HG03196 (cell line): ENCODE measurements at regions not wholly inside any gene's neighbourhood (a gene's known extent, or its start where the extent isn't known, plus 50 kb on each side); places are given as distances from the start of the nearest gene placed in this dataset.

Experiments
- ATAC-seq: cut with Tn5 transposase; IDR thresholded peaks from one replicate; pipeline ENCODE4 v1.9.1; 2021; ENCODE audit not compliant: unreplicated experiment

DNA sequence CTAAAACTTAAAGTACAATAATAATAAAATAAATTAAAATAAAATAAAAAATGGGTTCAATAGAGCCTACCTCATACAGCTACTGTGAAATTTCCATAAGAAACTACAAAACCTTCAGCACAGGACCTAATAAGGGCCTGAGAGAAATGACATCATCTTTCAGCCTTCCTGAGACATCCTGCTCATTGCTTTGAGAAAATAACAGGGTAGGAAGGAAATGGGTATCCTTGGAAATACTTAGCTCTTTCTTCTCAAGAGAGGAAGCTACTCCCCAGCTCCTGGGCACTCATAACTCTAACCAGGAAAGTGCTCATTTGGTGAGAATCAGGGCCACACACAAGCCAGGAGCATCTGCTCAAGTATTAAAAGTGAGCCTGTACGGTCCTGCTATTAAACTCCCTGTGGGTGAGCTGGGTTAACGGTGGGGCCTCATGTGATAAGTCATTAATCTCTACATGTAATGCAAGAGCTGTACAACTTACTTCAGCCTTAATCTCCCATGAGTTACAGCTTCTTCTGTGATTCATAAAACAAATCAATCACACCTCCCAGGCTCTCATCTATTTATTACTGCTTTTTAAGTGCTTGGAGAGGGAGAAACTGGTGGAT, 141.4 kb downstream of the MAFB start:
- no peak for ATAC-seq

DNA sequence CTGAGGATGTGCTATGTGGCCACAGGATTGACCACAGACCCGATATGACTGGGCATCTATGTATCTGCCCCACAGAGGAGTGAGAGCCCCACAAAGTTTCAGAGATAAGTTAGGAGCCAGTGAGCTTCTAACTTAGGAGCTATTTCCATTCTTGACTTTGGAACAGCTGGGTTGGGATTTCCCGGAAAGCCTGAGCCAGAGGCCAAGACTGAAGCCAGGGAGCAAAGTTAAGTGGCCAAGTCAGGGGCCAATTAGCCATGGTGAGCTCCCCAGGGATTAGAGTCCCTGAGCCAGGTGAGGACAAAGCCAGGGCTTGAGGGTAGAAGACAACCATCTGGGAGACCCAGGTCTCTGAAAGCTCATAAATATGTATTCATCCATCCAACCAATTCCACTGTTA, 143.6 kb downstream of the MAFB start:
- no peak for ATAC-seq

- ATAC-seq: no peak
These were observed 147.0 kb downstream of the MAFB start for GRCh38 chr20:40542065-40542464.

DNA sequence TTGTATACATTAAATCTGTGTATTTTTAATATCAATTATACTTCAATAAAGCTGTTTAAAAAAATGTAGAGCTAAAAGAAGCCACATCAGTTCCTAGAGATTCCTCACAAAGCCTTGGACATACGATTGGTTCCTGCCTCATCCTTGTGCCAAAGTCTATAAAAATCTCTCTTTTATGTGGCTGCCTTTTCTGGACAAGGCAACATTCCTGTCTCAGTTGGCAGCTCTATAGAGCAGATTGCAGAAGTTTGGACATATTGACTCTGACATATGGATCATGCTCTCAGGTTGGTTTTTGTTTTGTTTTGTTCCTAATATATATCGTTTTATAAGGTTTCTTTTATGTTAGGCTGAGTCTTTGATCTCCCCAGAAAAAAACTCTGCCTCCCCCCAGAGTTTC, 148.9 kb downstream of the MAFB start:
- no peak for ATAC-seq

DNA sequence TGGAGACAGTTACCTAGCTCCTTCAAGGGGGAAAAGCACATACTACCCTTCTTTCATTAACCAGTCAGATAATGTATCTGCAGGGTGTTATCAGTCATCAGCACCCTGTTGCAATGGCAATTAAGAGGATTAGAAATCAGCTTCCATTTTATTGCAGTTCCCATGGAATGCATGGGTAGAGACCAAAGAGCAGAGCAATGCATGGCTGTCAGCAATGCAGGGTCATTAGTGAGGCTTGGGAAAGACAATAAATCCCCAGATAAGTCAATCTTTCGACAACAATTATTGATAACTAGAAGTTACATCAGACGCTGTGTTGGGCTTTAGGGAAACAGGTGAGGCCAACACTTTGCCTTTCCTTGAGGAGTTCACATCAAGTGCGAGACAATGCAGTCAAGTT, 150.9 kb downstream of the MAFB start:
- no peak for ATAC-seq

DNA sequence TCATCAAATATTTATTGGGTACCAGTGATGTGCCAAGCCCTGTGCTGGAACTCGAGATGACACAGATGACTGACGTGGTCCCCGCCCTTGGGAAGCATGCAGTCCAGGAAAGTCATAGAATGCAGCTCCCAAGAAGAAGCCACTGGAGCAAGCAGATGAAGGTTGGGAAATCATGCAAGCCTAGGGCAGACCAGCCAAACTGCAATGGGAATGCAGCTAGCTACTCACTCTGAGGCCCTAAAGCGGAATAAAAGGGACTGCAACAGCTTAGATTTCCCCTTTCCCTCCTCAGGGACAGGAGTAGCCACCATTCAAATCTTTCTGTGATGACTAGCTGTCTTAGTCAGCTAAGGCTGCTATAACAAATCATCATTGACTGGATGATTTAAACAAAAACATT, 152.2 kb downstream of the MAFB start:
- no peak for ATAC-seq

DNA sequence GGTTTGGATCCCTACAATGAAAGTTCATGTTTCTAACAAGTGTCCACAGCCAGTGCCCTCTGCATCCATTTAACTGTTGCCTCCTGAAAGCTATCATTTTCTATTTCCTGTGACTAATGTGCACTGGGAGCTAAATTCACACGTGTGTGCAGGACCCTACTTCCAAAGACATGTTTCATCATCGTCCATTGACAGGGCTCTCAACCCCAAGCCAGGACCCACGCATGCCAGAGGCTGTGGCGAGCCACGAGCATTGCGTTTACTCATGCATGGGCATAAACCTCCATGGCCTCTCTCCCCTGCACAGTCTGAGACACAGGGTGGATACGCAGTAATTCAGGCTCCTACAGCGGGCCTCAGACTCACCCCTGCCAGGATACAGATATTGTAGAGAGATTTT, 153.2 kb downstream of the MAFB start:
- ATAC-seq: no peak

DNA sequence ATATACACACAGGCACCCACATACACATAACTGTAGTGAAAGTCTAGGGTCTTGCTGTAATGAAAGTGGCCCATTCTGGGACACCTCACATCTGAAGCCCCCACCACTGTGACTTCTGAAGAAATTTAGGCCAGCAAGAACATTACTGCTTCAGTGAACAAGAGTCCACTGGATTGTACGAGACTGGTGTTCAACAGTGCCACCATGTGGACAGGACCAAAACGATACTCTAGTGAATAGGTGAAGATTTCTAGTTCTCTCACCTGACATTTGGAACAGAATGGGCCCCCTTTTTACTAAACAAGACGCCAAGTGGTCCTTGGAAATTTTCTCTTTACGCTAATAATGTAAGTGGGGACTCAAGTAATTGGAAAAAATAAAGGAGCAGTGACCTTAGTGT, 156.9 kb downstream of the MAFB start:
- no peak for ATAC-seq

GRCh38 chr20:40525351-40525750, 163.7 kb downstream of the MAFB start:
- no peak for ATAC-seq

- ATAC-seq: no peak
These were observed 165.0 kb downstream of the MAFB start for GRCh38 chr20:40524071-40524470.

GRCh38 chr20:40522405-40522804, 166.6 kb downstream of the MAFB start:
- no peak for ATAC-seq

DNA sequence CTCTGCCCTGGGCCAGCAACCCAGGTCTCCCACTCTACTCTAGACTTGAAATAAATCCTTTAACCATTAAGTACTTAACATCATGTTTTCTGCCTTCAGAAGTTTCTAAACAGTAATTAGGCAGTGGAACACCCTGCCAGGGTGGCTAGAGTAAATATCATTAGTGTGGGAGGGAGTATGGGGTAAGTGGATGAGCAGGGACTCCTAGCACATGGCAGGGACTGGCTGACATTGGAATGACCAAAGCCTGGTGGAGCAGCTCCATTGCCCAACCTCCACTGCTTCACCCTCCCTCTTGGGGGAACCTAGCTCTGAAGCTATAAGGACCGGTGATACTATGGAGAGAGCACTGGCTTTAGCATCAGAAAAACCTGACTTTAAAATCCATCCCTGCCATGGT, 167.1 kb downstream of the MAFB start:
- no peak for ATAC-seq

GRCh38 chr20:40519918-40520317, 169.1 kb downstream of the MAFB start:
- ATAC-seq: no peak

DNA sequence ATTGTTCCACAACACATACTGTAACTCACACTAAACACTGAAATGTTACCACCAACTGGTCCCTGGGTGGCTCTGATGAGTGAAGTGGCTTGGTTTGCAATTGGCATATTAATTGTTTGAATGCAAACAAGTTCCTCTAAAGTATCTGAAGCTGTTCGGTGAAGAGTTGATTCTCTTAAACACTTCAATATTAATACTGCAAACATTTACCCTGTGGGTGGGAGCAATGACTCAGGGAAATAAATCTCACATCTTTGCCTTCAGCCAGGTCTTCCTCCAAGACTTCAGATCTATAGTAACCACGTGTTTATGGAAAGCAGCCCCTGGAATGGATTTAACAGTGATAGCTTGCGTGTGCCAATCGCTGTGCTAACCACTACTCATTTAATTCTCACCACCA, 176.0 kb downstream of the MAFB start:
- no peak for ATAC-seq

DNA sequence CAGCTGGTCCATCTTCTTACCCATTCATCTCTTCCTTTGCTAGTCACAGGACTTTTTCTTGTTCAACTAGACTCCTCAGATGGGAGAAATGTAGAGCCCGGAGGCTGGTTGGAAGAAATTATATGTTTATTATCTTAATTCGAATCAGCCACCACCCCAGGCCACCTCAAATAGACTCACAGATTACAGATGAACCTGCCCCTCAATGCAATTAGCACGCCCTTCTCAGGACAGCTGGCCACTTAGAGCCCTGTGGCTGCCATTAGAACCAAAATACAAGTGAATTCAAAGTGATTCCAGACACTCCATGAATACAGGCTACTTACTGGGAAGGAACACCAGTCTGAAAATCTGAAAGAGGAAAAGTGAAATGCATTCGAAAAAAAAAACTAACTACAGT, 176.4 kb downstream of the MAFB start:
- ATAC-seq: no peak

DNA sequence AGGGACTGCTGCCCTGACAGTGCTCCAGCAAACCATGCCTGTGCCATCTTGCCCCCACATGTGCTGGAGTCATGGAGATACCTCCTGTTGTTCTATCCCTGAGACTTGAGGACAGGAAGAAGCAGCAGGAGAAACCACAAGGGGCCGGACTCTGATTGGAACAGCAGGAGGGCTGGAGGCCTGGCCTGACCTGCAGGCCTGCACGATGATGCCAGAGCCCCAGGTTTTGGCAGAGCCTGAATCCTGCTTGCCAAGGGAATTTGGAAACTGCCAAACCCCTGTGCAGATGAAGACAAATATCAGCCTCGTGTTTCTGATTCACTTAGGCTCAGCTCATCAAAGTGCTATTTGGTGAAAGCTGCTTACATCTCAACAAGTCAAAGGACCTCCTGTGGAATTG, 177.6 kb downstream of the MAFB start:
- ATAC-seq: no peak

- no peak for ATAC-seq
These were observed 178.4 kb downstream of the MAFB start for GRCh38 chr20:40510622-40511021.

DNA sequence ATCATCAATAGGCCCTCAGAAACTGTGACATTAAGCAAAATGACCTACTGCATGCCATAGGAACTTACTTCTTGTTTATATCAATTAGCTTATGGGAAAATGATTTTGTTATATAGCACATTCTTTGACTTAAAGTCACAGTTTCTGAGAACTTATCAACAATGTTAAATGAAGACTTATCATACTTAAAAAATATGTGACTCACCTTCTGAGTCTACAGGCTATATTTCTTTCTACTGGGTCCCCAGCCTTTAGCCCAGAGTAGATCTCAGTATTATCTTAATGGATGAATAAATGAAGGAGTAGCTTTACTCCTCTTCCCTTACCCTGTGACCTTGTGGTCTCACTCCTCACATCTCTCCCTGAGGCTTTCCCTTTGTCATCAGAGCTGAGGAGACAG, 180.2 kb downstream of the MAFB start:
- ATAC-seq: no peak

- ATAC-seq: no peak
These were observed 182.5 kb downstream of the MAFB start for GRCh38 chr20:40506537-40506939.

GRCh38 chr20:40503119-40503518, 185.9 kb downstream of the MAFB start:
- no peak for ATAC-seq

GRCh38 chr20:40502576-40502975, 186.5 kb downstream of the MAFB start:
- ATAC-seq: no peak

- ATAC-seq: no peak
These were observed 189.6 kb downstream of the MAFB start for GRCh38 chr20:40499391-40499790.

GRCh38 chr20:40497899-40498691, 190.9 kb downstream of the MAFB start:
- ATAC-seq: no peak
